Stimulated activated CD8-positive, alpha-beta memory T cell treated with anti-CD3 and anti-CD28 coated beads, Interleukin-15, amount 100 ng/mL, for 48 hours (primary cell): ENCODE measurements at regions not wholly inside any gene's neighbourhood (a gene's known extent, or its start where the extent isn't known, plus 50 kb on each side); places are given as distances from the start of the nearest gene placed in this dataset.

ENCODE experiments used
- DNase-seq, 2 donors: peaks; one replicate each; pipeline ENCODE4 v3.0.0-alpha.2; 2020; ENCODE audit warnings: low read depth in 2 of 2

GRCh38 chr9:1201901-1202300 lies 151.7 kb downstream of the DMRT2 start:
- DNase-seq = no peak

- no peak for DNase-seq
Measured at GRCh38 chr9:1202512-1203280, 152.5 kb downstream of the DMRT2 start.

- no peak for DNase-seq
Measured at GRCh38 chr9:1207686-1208085, 157.5 kb downstream of the DMRT2 start.

GRCh38 chr9:1208157-1208556 lies 158.0 kb downstream of the DMRT2 start:
- no peak for DNase-seq

- no peak for DNase-seq
Measured at GRCh38 chr9:1210954-1211353, 160.8 kb downstream of the DMRT2 start.

GRCh38 chr9:1216532-1216931 lies 166.4 kb downstream of the DMRT2 start:
- no peak for DNase-seq

GRCh38 chr9:1217076-1217475 lies 166.9 kb downstream of the DMRT2 start:
- no peak for DNase-seq

GRCh38 chr9:1219284-1219683 lies 169.1 kb downstream of the DMRT2 start:
- no peak for DNase-seq

- no peak for DNase-seq
Measured at GRCh38 chr9:1221298-1221697, 171.1 kb downstream of the DMRT2 start.

GRCh38 chr9:1222511-1222910 lies 172.4 kb downstream of the DMRT2 start:
- no peak for DNase-seq

GRCh38 chr9:1231998-1232919 lies 182.1 kb downstream of the DMRT2 start:
- DNase-seq = no peak

- no peak for DNase-seq
Measured at GRCh38 chr9:1233568-1233967, 183.4 kb downstream of the DMRT2 start.

- no peak for DNase-seq
Measured at GRCh38 chr9:1235650-1236049, 185.5 kb downstream of the DMRT2 start.

- no peak for DNase-seq
Measured at GRCh38 chr9:1236061-1236460, 185.9 kb downstream of the DMRT2 start.

- no peak for DNase-seq
Measured at GRCh38 chr9:1238407-1238806, 188.2 kb downstream of the DMRT2 start.

- DNase-seq = no peak
Measured at GRCh38 chr9:1248743-1249142, 198.6 kb downstream of the DMRT2 start.

GRCh38 chr9:1253064-1253979 lies 203.2 kb downstream of the DMRT2 start:
- no peak for DNase-seq

GRCh38 chr9:1254071-1254470 lies 203.9 kb downstream of the DMRT2 start:
- no peak for DNase-seq

GRCh38 chr9:1256178-1256577 lies 206.0 kb downstream of the DMRT2 start:
- DNase-seq = no peak

GRCh38 chr9:1261266-1261665 lies 211.1 kb downstream of the DMRT2 start:
- DNase-seq = no peak

- no peak for DNase-seq
Measured at GRCh38 chr9:1261879-1262766, 212.0 kb downstream of the DMRT2 start.
